Tongue (tissue), 1 donor: ENCODE measurements at regions not wholly inside any gene's neighbourhood (a gene's known extent, or its start where the extent isn't known, plus 50 kb on each side); places are given as distances from the start of the nearest gene placed in this dataset.

Source experiments
- DNase-seq: peaks from one replicate; pipeline ENCODE4 v3.0.0-alpha.2; 2015

DNA sequence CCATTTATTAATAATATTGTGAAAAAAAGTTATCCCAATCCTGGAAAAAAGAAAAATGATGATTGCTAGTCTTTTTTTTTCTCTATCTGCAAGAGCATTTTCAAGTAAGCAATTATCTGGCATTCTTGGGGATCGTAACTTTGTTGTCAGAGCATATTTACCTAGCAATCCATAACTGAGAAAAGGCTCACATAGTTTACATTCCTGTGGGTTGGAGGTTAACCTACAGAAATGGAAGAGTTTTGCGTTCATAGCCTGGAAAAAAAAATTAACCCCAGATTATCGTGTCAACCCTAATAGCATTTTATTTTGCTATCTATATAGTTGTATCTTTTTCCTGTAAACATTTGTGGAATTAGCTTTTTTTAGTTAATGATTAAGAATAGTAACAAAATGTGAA, 292.3 kb downstream of the DAD1 start:
- DNase-seq: no peak

DNA sequence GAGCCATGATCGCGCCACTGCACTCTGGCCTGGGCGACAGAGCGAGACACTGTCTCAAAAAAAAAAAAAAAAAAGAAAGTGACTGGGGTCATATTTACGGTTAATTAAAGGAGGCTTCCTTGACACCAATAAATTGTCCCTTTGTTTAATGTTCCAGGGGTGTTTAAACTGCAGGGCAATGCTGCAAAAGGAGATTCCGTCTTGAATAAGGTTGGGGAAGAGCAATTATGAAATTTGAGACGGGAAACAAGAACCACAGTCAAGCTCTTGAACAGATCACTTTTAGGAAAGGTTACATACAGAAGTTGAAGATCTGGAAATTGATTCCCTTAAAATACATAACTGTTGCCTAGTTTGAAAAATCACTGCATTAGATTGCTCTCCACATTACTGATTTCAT, 292.9 kb downstream of the DAD1 start:
- DNase-seq: no peak

DNA sequence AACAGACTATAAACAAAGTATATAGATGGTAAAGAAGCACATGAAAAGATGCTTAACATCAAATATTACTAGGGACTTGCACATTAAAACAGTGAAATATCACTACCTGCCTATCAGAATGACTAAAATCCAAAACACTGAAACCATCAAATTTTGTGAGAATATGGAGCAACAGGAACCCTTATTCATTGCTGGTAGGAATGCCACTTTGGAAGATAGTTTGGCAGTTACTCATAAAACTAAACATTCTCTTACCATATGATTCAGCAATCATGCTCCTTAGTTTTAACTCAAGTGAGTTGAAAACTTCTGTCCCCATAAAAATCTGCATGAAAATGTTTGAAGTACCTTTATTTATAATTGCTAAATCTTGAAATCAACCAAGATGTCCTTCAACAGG, 297.6 kb downstream of the DAD1 start:
- DNase-seq: no peak

DNA sequence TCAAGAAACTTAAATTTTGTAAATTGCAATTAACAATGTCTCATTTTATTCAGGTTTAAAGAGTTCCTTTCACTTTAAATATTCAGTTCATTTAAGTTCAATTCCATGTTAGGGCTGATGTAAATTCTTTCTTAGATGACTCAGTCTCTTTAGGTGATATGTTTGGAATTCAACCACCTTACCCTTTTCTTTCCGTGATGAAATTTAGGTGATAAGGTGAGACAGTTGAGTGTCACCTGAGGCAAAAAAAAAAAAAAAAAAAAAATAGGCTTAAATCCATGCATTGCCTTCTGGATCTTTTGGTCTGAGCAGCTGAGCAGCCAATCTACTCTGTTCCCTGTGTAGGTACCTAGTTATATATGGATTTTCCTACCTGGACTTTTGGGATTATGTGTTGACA, 299.5 kb downstream of the DAD1 start:
- no peak for DNase-seq

DNA sequence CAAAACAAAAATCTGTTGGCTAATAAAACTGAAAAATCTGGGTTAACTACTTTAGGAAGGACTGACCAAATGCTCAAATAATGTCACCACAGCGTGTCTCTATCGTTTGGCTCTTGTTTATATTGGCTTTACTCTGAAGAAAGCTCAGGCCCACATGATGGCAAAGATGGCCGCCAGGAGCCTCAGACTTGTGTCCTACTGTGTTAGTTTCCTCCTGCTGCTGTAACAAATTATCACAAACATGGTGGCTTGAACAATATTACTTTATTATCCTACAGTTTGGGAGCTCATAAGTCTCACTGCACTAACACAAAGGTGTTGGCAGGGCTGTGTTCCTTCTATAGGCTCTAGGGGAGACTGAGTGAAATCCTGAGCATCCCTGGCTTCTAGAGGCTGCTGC, 303.0 kb downstream of the DAD1 start:
- DNase-seq: no peak

DNA sequence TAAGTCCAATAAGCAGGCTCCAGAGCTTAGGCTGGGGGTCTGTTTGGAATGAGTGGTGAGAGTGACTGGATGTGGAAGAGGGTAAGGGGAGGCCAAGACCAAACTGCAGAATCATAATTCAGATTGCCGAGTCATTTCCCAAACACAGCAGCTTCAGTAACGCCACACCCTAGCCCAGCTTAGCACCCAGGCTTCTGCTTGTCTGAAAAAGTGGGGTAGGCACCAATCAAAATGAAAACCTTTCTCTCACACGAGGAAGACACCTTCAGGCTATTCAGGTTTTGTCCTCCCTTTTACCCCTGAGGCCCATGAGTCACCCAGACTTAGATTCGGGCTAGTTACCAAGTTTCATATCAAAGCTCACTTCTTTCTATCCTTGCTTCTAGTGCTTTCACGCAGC, 306.1 kb downstream of the DAD1 start:
- no peak for DNase-seq

DNA sequence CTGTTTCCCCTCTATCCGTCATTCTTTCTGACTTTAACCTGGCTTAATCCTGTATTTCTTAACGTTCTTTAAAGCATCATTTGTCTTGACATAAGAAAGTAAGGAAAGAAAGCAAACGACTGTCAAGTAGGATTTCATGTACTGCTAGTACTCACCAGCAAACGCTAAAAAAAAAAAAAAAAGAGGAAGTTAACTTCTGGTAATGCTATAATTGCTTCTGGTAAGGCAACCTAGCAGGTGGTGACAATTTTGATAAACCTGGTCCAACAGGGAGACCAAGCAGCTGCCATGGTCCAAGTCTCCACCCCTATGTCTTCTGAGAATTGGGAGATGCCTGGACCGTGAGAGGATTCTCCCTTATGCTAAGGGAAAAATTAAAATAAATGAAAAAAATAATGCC, 306.6 kb downstream of the DAD1 start:
- no peak for DNase-seq

DNA sequence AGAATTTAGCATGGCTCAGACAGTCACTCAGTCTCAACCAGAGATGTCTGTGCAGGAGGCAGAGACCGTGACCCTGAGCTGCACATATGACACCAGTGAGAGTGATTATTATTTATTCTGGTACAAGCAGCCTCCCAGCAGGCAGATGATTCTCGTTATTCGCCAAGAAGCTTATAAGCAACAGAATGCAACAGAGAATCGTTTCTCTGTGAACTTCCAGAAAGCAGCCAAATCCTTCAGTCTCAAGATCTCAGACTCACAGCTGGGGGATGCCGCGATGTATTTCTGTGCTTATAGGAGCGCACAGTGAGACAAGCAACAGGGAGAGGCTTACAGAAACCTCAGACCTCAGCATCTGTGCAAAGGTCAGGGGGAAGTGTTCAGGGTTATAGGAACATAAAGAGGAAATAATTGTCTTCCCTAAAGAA, 307.6 kb downstream of the DAD1 start:
- DNase-seq: peak; percentile 20

DNA sequence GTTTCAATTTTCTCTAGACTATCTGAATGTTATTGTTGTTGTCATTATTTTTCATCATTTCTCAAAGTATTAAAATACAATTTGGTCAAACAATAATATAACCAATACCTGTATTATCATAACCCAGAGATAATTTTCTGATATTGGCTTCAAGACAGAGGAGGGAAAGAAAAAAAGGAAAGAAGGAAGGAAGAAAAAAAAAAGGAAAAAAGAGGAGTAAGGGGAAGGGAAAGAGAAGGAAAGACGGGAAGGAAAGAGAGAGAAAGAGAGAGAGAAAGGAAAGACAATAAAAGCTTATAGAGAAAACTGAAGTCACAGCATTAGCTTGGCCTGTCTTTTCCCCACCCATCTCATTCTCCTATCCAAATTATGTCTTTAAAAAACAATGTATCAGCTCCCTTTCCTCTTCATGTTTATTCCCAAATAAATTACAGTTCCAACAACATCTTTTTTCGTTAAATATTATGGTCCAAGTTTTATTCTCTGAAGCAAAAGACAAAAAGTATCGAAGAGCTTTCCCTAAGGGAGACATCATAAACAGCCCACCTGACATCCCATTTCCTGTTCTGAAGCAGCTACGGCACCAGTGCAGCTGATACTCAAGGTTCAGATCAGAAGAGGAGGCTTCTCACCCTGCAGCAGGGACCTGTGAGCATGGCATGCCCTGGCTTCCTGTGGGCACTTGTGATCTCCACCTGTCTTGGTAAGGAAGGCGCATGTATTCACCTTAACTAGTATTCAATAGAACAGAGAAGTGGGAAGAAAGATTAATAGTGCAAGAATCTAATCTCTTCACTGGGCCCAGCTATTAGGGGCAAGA, 308.3 kb downstream of the DAD1 start:
- peak; percentile 19 for DNase-seq

DNA sequence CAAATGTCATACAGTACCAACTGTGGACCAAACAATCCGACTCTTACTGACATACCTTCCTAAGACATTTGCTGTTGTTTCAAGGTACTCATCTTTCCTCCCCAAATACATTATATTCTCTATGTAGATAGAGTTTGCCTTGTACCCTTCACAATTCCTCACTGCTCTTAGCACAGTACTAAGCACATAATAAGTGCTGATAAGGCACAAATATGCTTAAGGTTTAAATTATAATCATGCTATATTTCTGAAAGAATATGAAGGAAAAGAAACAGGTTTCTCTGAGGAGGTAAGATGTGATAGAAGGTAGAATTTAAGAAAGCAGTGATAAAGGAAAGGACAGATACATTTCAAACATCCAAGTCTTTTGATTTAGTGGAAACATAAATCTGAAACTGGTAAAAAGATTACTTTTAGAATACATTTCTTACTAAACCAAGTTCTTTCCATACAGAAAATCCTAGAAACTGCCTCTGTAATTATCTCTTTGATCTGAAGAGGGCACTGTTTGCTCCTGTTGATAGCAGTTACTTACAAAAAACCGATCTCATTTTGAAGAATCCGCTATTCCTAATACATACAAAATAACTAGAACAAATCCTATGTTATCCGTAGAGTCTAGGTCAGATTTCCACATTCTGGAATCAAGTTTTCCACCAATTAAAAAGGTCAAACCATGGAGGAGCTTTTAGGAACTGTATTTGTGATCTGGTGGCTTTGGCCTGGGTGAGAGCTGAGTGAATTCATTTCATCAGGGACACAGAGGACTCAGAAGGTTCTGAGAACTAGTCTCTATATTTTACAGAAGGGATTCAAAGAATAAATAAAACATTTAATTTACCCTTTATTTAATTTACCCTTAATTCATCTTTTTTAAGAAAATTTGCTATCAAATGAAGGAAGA, 311.9 kb downstream of the DAD1 start:
- peak; percentile 35 for DNase-seq

DNA sequence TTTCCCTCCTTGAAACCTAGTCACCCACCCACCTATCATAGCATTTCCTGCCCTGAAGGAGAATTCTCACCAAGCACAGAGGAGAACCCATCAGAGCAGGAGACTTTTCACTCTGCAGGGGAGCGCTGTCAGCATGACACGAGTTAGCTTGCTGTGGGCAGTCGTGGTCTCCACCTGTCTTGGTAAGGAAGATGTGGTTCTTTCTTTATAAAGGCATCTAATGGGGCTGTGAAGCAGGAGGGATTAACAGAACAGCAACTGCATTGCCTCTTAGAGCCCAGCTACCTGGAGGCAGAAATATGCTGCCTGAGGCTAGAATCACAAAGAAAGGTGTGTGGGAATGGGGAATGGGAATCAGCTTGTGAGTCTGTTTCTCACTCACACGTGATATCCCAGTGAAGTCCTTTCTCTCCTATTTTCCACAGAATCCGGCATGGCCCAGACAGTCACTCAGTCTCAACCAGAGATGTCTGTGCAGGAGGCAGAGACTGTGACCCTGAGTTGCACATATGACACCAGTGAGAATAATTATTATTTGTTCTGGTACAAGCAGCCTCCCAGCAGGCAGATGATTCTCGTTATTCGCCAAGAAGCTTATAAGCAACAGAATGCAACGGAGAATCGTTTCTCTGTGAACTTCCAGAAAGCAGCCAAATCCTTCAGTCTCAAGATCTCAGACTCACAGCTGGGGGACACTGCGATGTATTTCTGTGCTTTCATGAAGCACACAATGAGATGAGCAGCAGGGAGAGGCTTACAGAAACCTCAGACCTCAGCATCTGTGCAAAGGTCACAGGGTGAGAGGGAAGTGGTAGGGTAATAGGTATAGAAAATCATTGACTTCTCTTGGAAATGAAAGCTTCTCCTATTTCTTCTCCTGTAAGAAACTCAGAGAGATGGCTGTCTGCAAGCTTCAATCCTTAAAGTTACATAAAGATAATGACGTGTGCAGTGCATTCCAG, 316.9 kb downstream of the DAD1 start:
- DNase-seq: no peak

DNA sequence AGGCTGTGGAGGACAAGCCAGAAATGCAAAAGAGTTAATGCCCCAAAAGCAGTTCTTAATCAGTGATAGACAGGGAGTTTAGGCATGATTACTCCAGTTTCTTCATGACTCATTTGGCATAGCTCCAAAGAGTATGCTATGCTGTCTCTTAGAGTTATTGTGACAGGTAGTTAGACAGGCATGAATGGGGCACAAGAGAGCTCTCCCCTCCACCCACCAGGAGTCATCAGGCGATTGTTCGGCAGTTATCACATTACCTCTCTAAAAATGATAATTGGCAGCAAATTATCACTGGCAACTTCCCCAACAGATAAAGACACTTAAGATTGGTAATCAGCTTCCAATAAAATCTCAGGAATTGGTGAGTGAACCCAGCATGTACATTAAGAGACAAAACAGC, 320.1 kb downstream of the DAD1 start:
- DNase-seq: no peak

DNA sequence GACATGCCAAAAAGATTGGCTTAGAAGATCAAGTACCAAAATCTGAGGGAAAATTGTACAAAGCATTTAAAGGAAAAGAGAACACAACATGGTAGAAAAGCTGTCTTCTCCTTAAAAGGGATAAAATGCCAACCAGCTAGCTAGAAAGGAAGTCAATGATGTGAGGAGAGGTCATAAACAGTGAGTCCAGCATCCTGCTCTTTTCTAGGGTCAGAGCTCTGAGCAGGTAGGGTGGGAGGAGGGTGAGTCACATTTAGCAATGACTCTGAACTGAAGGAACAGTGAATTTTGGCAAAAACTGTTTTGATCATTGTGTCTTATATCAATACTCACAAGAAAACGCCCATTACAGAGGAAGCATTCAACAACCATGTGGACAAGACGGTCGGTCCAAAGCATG, 322.3 kb downstream of the DAD1 start:
- DNase-seq: no peak

DNA sequence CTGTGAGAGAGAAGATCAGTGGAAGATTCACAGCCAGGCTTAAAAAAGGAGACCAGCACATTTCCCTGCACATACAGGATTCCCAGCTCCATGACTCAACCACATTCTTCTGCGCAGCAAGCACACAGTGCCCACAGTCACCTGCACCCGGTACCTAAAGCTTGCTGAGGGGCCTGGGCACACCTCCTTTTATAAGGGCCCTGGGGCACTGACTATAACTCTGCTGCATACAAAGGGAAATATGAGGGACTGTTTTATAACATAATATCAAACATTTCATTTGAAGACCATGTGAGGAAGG, 322.9 kb downstream of the DAD1 start:
- DNase-seq: no peak

DNA sequence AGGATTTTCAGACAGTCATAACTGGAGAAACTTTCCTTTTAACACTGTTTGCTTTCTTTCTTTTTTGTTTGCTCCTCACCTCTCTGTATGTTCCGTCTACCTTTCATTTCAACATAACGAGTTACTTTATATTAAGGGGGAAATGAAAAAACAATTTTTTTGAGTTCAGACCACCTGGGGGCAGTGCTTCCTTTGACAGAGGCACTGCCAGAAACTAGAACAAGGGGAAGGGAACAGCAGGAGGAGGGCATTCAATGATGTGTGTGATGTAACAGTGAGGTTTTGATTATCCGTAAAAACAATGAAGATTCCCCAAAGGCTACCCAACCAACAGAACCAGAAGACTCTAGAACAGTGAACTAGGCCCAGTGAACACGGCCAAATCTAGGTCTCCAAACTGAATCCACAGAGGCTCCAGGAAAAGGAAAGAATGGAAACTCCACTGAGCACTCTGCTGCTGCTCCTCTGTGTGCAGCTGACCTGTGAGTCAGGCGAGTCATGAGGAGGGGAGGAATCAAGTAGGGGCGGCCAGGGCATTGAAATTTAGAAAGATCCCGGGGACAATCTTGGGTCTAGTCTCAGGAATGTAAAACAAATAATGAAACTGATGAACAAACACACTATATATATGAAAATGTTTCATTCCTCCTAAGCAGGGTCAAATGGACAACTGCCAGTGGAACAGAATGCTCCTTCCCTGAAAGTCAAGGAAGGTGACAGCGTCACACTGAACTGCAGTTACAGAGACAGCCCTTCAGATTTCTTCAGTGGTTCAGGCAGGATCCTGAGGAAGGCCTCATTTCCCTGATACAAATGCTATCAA, 323.5 kb downstream of the DAD1 start:
- DNase-seq: no peak

DNA sequence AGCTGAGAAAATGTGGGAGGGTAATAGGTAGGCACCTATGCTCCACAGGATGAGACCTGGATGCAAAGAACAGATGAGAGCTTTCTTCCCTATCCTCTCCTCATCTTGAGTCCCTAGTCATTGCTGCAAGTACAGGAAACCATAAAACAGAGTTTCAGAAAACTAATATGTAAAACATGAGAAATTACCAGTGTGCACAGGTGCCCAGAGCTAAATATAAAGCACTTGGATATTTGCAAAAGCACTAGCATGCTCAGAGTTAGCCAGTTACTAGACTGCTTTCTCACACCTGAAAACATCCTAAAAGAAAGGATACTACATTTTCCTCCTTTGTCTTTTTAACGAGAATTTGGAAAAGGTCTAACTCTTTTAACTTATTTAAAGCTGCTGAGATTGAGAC, 324.3 kb downstream of the DAD1 start:
- no peak for DNase-seq

DNA sequence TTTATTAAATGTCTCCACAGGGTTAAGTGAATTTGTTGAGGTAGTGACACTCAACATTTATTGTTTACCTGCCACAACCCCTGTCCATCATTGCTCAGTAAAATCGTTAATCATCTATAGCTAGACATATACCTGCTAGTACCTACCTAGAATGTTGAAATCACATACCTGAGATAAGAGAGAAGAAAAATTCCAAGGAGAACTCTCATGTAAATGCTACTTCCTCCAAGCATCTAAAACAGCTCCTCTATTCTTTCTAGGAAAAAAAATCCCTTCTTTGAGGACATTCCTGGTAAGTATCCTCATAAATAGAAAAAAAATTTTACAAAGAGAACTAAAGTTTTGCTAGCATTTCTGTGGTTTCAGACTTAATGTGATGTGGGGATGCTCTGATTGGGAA, 325.1 kb downstream of the DAD1 start:
- no peak for DNase-seq

DNA sequence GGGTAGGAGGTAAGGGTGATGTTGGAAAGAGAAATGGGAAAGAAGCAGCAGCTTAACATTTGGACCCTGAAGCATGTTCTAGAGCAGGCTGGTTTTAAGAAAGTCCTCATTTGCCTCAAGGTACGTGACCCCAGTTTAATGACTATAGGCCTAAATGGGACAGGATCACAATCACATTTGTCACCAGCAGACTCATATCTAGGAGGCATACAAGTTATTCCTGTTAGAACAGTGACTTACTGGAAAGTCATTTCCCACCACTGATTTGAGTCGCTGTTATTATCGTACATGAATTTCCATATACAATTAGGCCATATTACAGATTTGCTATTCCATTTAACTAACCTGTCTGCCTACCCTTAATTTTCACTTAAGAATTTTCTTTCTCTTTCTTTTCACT, 326.1 kb downstream of the DAD1 start:
- DNase-seq: no peak

DNA sequence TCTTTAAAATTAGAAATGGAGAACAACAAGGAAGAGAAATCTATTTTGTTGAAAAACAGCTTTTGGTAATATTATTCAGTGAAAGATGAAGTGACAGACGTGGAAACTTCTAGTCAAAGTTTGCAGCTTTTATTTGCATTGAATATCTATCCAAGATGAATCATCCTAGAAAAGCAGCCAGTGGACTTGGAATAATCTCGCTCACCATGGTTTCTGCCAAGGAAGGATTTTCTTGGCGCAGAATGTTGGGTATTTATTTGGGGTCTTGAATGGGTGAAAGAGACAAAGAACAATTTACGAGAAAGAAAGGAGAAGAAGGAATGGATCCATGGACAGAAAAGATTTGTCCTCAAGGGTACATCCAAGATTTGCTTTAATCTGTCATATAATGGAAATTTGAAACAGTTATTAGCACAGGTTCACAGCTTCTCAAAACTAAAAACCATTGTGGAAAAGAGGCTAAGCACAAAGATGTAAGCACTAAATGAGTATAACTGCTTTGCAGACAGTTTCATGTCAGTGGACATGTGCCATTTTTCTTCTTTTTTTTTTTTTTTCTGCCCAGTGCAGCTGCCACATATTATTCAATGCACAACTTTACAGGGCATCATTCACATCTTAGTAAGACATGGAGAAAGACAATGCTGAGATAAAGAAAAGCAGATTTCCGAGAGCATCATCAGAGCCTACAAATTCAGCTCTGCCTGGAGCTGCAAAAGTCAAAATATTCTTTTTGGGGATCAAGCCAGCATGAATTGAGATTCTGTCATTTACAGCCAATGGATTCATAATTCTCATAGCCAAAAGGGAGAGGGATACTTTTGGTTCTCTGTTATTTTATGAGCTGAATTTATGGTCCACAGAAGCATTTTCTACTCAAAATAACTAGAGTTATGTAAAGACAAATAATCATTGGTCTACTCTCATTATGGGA, 333.7 kb downstream of the DAD1 start:
- peak; percentile 50 for DNase-seq

DNA sequence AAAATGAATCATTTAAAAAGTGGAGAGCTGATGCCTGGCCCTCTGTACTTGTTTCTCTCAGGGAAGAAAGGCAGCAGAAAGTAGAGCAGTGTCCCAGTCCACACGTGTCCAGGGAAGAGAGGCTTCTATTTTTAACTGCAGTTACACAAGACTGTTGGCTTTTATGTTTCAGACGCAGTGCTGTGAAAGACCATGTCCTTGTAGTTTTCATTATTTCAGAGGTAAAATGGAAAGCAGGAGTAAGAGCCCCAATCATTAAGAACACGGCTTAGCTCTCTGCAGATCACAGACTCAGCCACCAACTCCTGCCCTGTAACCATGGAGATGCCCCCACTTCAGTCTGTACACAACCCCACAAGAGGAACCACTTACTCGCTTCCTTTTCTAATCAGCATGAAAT, 336.3 kb downstream of the DAD1 start:
- DNase-seq: peak; percentile 38

DNA sequence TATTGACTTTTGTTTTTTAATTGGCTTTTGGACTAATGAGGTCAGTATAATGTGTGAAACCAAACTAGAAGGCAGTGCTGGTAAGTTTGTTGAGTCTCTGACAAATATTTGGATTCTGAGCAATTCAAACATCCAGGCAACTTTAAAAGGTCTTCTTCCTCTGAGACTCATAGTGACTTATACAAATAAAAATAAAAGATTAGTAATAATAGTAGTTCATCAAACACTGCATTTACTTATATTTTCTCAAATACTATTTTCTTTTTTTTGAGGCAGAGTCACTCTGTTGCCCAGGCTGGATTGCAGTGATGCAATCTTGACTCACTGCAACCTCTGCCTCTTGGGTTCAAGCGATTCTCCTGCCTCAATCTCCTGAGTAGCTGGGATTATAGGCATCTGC, 337.9 kb downstream of the DAD1 start:
- DNase-seq: no peak
